ENCODE measurements at regions not wholly inside any gene's neighbourhood (a gene's known extent, or its start where the extent isn't known, plus 50 kb on each side); places are given as distances from the start of the nearest gene placed in this dataset.

GRCh38 chr4:110411574-110412011, 64.4 kb upstream of the ENPEP start:
- TF ChIP-seq, protein P1, sequence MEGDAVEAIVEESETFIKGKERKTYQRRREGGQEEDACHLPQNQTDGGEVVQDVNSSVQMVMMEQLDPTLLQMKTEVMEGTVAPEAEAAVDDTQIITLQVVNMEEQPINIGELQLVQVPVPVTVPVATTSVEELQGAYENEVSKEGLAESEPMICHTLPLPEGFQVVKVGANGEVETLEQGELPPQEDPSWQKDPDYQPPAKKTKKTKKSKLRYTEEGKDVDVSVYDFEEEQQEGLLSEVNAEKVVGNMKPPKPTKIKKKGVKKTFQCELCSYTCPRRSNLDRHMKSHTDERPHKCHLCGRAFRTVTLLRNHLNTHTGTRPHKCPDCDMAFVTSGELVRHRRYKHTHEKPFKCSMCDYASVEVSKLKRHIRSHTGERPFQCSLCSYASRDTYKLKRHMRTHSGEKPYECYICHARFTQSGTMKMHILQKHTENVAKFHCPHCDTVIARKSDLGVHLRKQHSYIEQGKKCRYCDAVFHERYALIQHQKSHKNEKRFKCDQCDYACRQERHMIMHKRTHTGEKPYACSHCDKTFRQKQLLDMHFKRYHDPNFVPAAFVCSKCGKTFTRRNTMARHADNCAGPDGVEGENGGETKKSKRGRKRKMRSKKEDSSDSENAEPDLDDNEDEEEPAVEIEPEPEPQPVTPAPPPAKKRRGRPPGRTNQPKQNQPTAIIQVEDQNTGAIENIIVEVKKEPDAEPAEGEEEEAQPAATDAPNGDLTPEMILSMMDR (IDR thresholded peaks at IDR 0.05; ENCODE audit: low read depth, low read length, missing input control) = no peak
- TF ChIP-seq, protein P2, sequence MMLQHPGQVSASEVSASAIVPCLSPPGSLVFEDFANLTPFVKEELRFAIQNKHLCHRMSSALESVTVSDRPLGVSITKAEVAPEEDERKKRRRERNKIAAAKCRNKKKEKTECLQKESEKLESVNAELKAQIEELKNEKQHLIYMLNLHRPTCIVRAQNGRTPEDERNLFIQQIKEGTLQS (IDR thresholded peaks at IDR 0.05) = no peak
- no peak for TF ChIP-seq TAF1 (conservative IDR thresholded peaks at IDR 0.05)
- no peak for TF ChIP-seq EGR1 (IDR thresholded peaks at IDR 0.05; ENCODE audit: low read depth in 2 of 2)

All from liver (tissue), 3 donors.